ENCODE measurements at regions not wholly inside any gene's neighbourhood (a gene's known extent, or its start where the extent isn't known, plus 50 kb on each side); places are given as distances from the start of the nearest gene placed in this dataset.
"Not testable (repeated sequence)": the region's sequence is repeated elsewhere in the genome, so short reads cannot be mapped to it uniquely, and the experiment has no call there.

DNA sequence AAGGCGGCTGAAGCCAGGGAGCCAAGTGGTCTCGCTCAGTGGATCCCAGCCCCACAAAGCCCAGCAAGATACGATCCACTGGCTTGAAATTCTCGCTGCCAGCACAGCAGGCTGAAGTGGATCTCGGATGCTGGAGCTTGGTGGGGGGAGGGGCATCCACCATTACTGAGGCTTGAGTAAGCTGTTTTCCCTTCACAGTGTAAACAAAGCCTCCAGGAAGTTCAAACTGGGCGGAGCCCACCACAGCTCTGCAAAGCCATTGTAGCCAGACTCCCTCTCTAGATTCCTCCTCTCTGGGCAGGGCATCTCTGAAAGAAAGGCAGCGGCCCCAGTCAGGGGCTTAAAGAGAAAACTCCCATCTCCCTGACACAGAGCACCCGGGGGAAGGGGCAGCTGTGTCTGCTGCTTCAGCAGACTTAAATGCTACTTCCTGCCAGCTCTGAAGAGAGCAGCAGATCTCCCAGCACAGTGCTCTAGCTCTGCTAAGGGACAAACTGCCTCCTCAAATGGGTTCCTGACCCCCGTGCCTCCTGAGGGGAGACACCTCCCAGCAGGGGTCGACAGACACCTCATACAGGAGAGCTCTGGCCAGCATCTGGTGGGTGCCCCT, 330.0 kb upstream of the TMEFF2 start:
- FAIRE-seq; H3K9ac ChIP-seq (replicated peaks in 1 of 4; ENCODE audit: extremely low read depth in 1 of 4, low read depth in 3 of 4, low read length in 3 of 4); H3K18ac ChIP-seq (ENCODE audit: extremely low read depth, low read length); H3K79me2 ChIP-seq (ENCODE audit: control insufficient read depth in 1 of 2, insufficient read depth in 2 of 2, low read length in 2 of 2); H3K4me3 ChIP-seq (ENCODE audit: extremely low read depth in 1 of 4, insufficient read depth in 2 of 4, low read depth in 3 of 4, low read length in 4 of 4); H2BK120ac ChIP-seq (replicated peaks; ENCODE audit: low read depth, low read length); H3K27ac ChIP-seq (ENCODE audit: low read depth, low read length); H4K91ac ChIP-seq (replicated peaks; ENCODE audit: insufficient read length, low read length); DNase-seq (ENCODE audit: low read depth in 1 of 2, low spot score in 2 of 2); H4K20me1 ChIP-seq (replicated peaks in 1 of 2; ENCODE audit: control insufficient read depth in 1 of 2, insufficient read depth in 2 of 2, low read length in 2 of 2); H4K5ac ChIP-seq (ENCODE audit: insufficient read length, low read depth, low read length); H2BK12ac ChIP-seq (ENCODE audit: low read depth, low read length); H2BK5ac ChIP-seq (ENCODE audit: low read depth, low read length); CTCF ChIA-PET (ENCODE audit: partially characterized antibody); H2AFZ ChIP-seq (ENCODE audit: low read length); H3K23me2 ChIP-seq (ENCODE audit: low read depth, low read length); H3K14ac ChIP-seq (ENCODE audit: insufficient read length); H3K23ac ChIP-seq (ENCODE audit: insufficient read length); H2BK20ac ChIP-seq (ENCODE audit: low read length); H2AK5ac ChIP-seq (ENCODE audit: low read depth, low read length); H2BK15ac ChIP-seq (ENCODE audit: low read length); H3K4me1 ChIP-seq (replicated peaks in 1 of 4; ENCODE audit: control insufficient read depth in 3 of 4, insufficient read depth in 4 of 4, low read length in 3 of 4); H3K36me3 ChIP-seq (ENCODE audit: control insufficient read depth in 2 of 4, insufficient read depth in 4 of 4, low read length in 3 of 4); H3K27me3 ChIP-seq (replicated peaks in 1 of 4; ENCODE audit: control insufficient read depth in 3 of 4, extremely low read depth in 1 of 4, insufficient read depth in 3 of 4, low read length in 3 of 4); H3K4me2 ChIP-seq (ENCODE audit: insufficient read depth in 1 of 2, low read depth in 2 of 2, low read length in 2 of 2); H3K79me1 ChIP-seq (ENCODE audit: low read depth, low read length); H3K4ac ChIP-seq (replicated peaks; ENCODE audit: insufficient read length, low read depth, low read length); H4K8ac ChIP-seq (ENCODE audit: extremely low read depth, insufficient read depth, low read length); H3K9me3 ChIP-seq (ENCODE audit: insufficient read depth in 2 of 2, low read depth in 1 of 2, low read length in 1 of 2); H3K56ac ChIP-seq (replicated peaks; ENCODE audit: insufficient read length, low read depth, low read length): not testable (repeated sequence)
- POLR2A ChIA-PET (ENCODE audit: partially characterized antibody): interaction anchor here (0.6 kb wide), 1 partner anchor 77 kb away, joined by 3 read pairs; no protein-coding TSS in a partner anchor
- 94% methylated on average over 10 of the region's 10 CpGs; no CpG with 5 or more reads in 1 of the 2 experiments for WGBS, 2 experiments (ENCODE audit: extremely low coverage in 1 of 2, insufficient coverage in 1 of 2, insufficient read length in 1 of 2, insufficient replicate concordance in 2 of 2, low coverage in 1 of 2, low lambda C conversion rate in 2 of 2, missing lambda C conversion rate in 1 of 2)

DNA sequence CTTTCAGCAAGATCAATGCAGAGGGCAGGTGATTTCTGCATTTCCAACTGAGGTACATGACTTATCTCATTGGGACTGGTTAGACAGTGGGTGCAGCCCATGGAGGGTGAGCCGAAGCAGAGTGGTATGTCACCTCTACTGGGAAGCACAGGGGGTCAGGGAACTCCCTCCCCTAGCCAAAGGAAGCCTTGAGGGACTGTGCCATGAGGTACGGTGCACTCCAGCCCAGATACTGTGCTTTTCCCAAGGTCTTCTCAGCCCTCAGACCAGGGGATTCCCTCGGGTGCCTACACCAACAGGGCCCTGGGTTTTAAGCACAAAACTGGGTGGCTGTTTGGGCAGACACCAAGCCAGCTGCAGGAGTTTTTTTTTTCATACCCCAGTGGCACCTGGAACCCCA, 329.5 kb upstream of the TMEFF2 start:
- H3K4me1 ChIP-seq (replicated peaks in 1 of 4; ENCODE audit: control insufficient read depth in 3 of 4, insufficient read depth in 4 of 4, low read length in 3 of 4); H4K5ac ChIP-seq (ENCODE audit: insufficient read length, low read depth, low read length); CTCF ChIA-PET (ENCODE audit: partially characterized antibody); H3K23ac ChIP-seq (ENCODE audit: insufficient read length); H3K23me2 ChIP-seq (ENCODE audit: low read depth, low read length); H3K36me3 ChIP-seq (ENCODE audit: control insufficient read depth in 2 of 4, insufficient read depth in 4 of 4, low read length in 3 of 4); H2BK15ac ChIP-seq (ENCODE audit: low read length); H2AFZ ChIP-seq (ENCODE audit: low read length); FAIRE-seq; H3K4ac ChIP-seq (replicated peaks; ENCODE audit: insufficient read length, low read depth, low read length); H3K18ac ChIP-seq (ENCODE audit: extremely low read depth, low read length); H3K79me1 ChIP-seq (ENCODE audit: low read depth, low read length); H3K4me2 ChIP-seq (ENCODE audit: insufficient read depth in 1 of 2, low read depth in 2 of 2, low read length in 2 of 2); H3K9me3 ChIP-seq (ENCODE audit: insufficient read depth in 2 of 2, low read depth in 1 of 2, low read length in 1 of 2); H2BK120ac ChIP-seq (replicated peaks; ENCODE audit: low read depth, low read length); H2BK5ac ChIP-seq (ENCODE audit: low read depth, low read length); H3K79me2 ChIP-seq (ENCODE audit: control insufficient read depth in 1 of 2, insufficient read depth in 2 of 2, low read length in 2 of 2); H4K91ac ChIP-seq (replicated peaks; ENCODE audit: insufficient read length, low read length); H2BK20ac ChIP-seq (ENCODE audit: low read length); H4K8ac ChIP-seq (ENCODE audit: extremely low read depth, insufficient read depth, low read length); POLR2A ChIA-PET (ENCODE audit: partially characterized antibody); H2BK12ac ChIP-seq (ENCODE audit: low read depth, low read length); H3K4me3 ChIP-seq (ENCODE audit: extremely low read depth in 1 of 4, insufficient read depth in 2 of 4, low read depth in 3 of 4, low read length in 4 of 4); H2AK5ac ChIP-seq (ENCODE audit: low read depth, low read length); DNase-seq (ENCODE audit: low read depth in 1 of 2, low spot score in 2 of 2); H4K20me1 ChIP-seq (replicated peaks in 1 of 2; ENCODE audit: control insufficient read depth in 1 of 2, insufficient read depth in 2 of 2, low read length in 2 of 2); H3K14ac ChIP-seq (ENCODE audit: insufficient read length); H3K56ac ChIP-seq (replicated peaks; ENCODE audit: insufficient read length, low read depth, low read length); H3K9ac ChIP-seq (replicated peaks in 1 of 4; ENCODE audit: extremely low read depth in 1 of 4, low read depth in 3 of 4, low read length in 3 of 4); H3K27ac ChIP-seq (ENCODE audit: low read depth, low read length); H3K27me3 ChIP-seq (replicated peaks in 1 of 4; ENCODE audit: control insufficient read depth in 3 of 4, extremely low read depth in 1 of 4, insufficient read depth in 3 of 4, low read length in 3 of 4): not testable (repeated sequence)
- WGBS, 2 experiments (ENCODE audit: extremely low coverage in 1 of 2, insufficient coverage in 1 of 2, insufficient read length in 1 of 2, insufficient replicate concordance in 2 of 2, low coverage in 1 of 2, low lambda C conversion rate in 2 of 2, missing lambda C conversion rate in 1 of 2): 36% methylated on average over 1 of the region's 3 CpGs; no CpG with 5 or more reads in 1 of the 2 experiments
